Naive thymus-derived CD8-positive, alpha-beta T cell (primary cell): ENCODE measurements at regions not wholly inside any gene's neighbourhood (a gene's known extent, or its start where the extent isn't known, plus 50 kb on each side); places are given as distances from the start of the nearest gene placed in this dataset.
"Not testable (repeated sequence)": the region's sequence is repeated elsewhere in the genome, so short reads cannot be mapped to it uniquely, and the experiment has no call there.

ENCODE experiments used
- ATAC-seq, 2 donors: fragments of 150-1000 bp; cut with Tn5 transposase in 1 of 2; sonication (Bioruptor Pico), chemical (Tn5 transposase) in 1 of 2; 1 replicate in 1 of 2; 2 replicates in 1 of 2; pipeline ENCODE4 v1.10.0; 2021; ENCODE audit warnings: mild to moderate bottlenecking in 2 of 2, moderate library complexity in 2 of 2
- POLR2A ChIA-PET: fragments of 350-600 bp; sonication (Branson Sonifier 250); formaldehyde crosslinking; loops from one replicate; lab custom pipeline; 2021; ENCODE audit warnings: antibody characterized with exemption; lab: Charles Lee
- DNase-seq, 10 donors: peaks; one replicate each; pipeline versions ENCODE4 v3.0.0 to v3.0.0-alpha.2; 2020 to 2022
- H3K27ac Mint-ChIP-seq, 10 donors: one replicate each; pipeline ENCODE4 v1.8.0; 2020 to 2022; ENCODE audit warnings: mild to moderate bottlenecking in 10 of 10, mixed read lengths in 10 of 10, moderate library complexity in 4 of 10, inconsistent platforms in 1 of 10
- H3K27me3 Mint-ChIP-seq, 5 donors: one replicate each; pipeline ENCODE4 v1.8.0; 2021 to 2022; ENCODE audit warnings: mixed read lengths in 5 of 5
- H3K36me3 Mint-ChIP-seq, 3 donors: one replicate each; pipeline ENCODE4 v1.8.0; 2020 to 2022; ENCODE audit warnings: mixed read lengths in 3 of 3, mild to moderate bottlenecking in 2 of 3, inconsistent platforms in 1 of 3
- H3K4me1 Mint-ChIP-seq, 4 donors: one replicate each; pipeline ENCODE4 v1.8.0; 2021 to 2022; ENCODE audit warnings: mixed read lengths in 4 of 4
- H3K4me3 Mint-ChIP-seq, 10 donors: one replicate each; pipeline ENCODE4 v1.8.0; 2020 to 2022; ENCODE audit warnings: mild to moderate bottlenecking in 10 of 10, mixed read lengths in 10 of 10, moderate library complexity in 6 of 10, inconsistent platforms in 1 of 10
- H3K9me3 Mint-ChIP-seq, 9 donors: one replicate each; pipeline ENCODE4 v1.8.0; 2020 to 2022; ENCODE audit warnings: mixed read lengths in 9 of 9, mild to moderate bottlenecking in 3 of 9, inconsistent platforms in 1 of 9, moderate library complexity in 1 of 9

GRCh38 chr13:52235900-52236595 lies 76.7 kb upstream of the NEK3 start:
- H3K27ac Mint-ChIP-seq, H3K36me3 Mint-ChIP-seq, H3K4me3 Mint-ChIP-seq, H3K4me1 Mint-ChIP-seq, H3K9me3 Mint-ChIP-seq, POLR2A ChIA-PET, H3K27me3 Mint-ChIP-seq: not testable (repeated sequence)
- DNase-seq = peak; percentile 3 to 67 (median 32)
- ATAC-seq = peak; percentile 77 to 80

- H3K4me3 Mint-ChIP-seq, H3K36me3 Mint-ChIP-seq, H3K9me3 Mint-ChIP-seq, H3K27ac Mint-ChIP-seq, POLR2A ChIA-PET, DNase-seq, ATAC-seq, H3K27me3 Mint-ChIP-seq, H3K4me1 Mint-ChIP-seq: not testable (repeated sequence)
These were observed 75.5 kb upstream of the NEK3 start for GRCh38 chr13:52234928-52235327.

- H3K27me3 Mint-ChIP-seq = not testable (repeated sequence)
These were observed 63.7 kb upstream of the NEK3 start for GRCh38 chr13:52223063-52223462.

GRCh38 chr13:52213920-52214319 lies 54.5 kb upstream of the NEK3 start:
- H3K9me3 Mint-ChIP-seq, H3K4me3 Mint-ChIP-seq, POLR2A ChIA-PET, H3K4me1 Mint-ChIP-seq, H3K27ac Mint-ChIP-seq, H3K36me3 Mint-ChIP-seq, ATAC-seq, DNase-seq: not testable (repeated sequence)
- H3K27me3 Mint-ChIP-seq = peaks cover 18 to 25% (median 21%) of the 10 kb centered on the region in 5 donors

More at GRCh38 chr13:52223063-52223462, 63.7 kb upstream of the NEK3 start:
- H3K4me3 Mint-ChIP-seq, H3K9me3 Mint-ChIP-seq, H3K36me3 Mint-ChIP-seq, POLR2A ChIA-PET, H3K4me1 Mint-ChIP-seq, ATAC-seq, DNase-seq, H3K27ac Mint-ChIP-seq: not testable (repeated sequence)

GRCh38 chr13:52212886-52213285 lies 53.5 kb upstream of the NEK3 start:
- H3K4me1 Mint-ChIP-seq, H3K4me3 Mint-ChIP-seq, H3K9me3 Mint-ChIP-seq, ATAC-seq, POLR2A ChIA-PET, H3K27ac Mint-ChIP-seq, H3K36me3 Mint-ChIP-seq, DNase-seq: not testable (repeated sequence)
- H3K27me3 Mint-ChIP-seq = peaks cover 17 to 28% (median 20%) of the 10 kb centered on the region in 5 donors

- not testable (repeated sequence) for DNase-seq
These were observed 52.0 kb upstream of the NEK3 start for GRCh38 chr13:52211416-52211776.

GRCh38 chr13:52210564-52211415 lies 51.4 kb upstream of the NEK3 start:
- ATAC-seq, DNase-seq, H3K36me3 Mint-ChIP-seq, POLR2A ChIA-PET, H3K4me1 Mint-ChIP-seq, H3K4me3 Mint-ChIP-seq, H3K9me3 Mint-ChIP-seq, H3K27ac Mint-ChIP-seq: not testable (repeated sequence)
- H3K27me3 Mint-ChIP-seq = peaks cover 14 to 20% (median 16%) of the 10 kb centered on the region in 5 donors

More at GRCh38 chr13:52211416-52211776, 52.0 kb upstream of the NEK3 start:
- H3K4me1 Mint-ChIP-seq, POLR2A ChIA-PET, H3K27ac Mint-ChIP-seq, H3K36me3 Mint-ChIP-seq, ATAC-seq, H3K9me3 Mint-ChIP-seq, H3K4me3 Mint-ChIP-seq: not testable (repeated sequence)
- H3K27me3 Mint-ChIP-seq = peaks cover 14 to 23% (median 16%) of the 10 kb centered on the region in 5 donors
